ENCODE measurements at regions not wholly inside any gene's neighbourhood (a gene's known extent, or its start where the extent isn't known, plus 50 kb on each side); places are given as distances from the start of the nearest gene placed in this dataset.

DNA sequence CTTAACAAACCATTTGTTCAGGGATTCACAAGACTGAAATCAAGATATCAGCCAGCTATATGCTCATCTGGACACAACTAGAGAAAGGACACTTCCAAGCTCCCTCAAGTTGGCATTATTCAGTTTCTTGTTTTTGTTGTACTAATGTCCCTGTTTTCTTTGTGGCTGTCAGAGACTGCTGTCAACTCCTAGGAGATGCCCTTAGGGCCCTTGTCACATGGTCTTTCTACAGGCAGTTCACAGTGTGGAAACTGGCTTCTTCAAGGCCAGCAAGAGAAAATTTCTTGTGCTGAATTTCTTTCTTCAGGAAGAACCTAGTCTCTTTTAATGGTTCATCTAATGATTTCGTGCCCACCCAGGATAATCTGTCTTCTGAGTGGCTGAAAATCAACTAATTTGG, 677.2 kb upstream of the MAN1A1 start:
- DNase-seq, result no peak

DNA sequence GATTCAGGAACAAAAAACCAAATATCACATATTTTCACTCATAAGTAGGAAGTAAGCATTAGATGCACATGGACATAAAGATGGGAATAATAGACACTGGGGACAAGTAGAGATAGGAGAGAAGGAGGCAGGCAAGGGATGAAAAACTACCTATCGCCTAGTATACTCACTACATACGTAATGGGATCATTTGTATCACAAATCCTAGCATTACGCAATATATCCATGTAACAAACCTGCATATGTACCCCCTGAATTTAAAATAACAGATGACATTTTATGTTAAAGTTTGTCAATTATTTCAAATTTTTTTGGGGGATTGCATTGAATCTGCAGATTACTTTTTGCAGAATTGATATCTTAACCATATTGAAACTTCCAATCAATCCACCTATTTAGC, 660.5 kb upstream of the MAN1A1 start:
- no peak for DNase-seq

DNA sequence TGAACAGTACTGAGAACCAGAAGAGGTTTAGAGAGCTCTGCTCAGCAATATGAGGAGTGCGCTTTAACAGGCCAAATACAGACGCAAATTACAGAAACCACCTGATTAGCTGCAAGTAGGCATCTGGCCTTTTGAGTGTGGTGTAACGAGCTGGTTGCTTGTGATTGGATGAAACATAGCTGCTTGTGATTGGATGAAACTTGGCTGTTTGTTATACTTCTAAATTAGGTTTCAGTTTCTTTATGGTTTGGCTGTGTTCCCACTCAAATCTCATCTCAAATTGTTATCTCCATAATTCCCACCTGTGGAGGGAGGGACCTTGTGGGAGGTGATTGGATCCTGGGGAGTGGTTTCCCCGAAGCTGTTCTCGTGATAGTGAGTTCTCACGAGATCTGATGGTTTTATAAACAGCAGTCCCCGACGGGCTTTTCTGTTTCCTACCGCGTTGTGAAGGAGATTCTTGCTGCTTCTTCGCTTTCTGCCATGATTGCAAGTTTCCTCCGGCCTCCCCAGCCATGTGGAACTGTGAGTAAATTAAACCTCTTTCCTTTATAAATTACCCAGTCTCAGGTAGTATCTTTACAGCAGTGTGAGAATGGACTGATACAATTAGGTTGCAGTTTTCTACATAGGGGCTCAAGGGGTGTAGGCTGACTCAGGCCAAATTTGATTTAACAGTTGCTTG, 655.9 kb upstream of the MAN1A1 start:
- DNase-seq, result no peak

DNA sequence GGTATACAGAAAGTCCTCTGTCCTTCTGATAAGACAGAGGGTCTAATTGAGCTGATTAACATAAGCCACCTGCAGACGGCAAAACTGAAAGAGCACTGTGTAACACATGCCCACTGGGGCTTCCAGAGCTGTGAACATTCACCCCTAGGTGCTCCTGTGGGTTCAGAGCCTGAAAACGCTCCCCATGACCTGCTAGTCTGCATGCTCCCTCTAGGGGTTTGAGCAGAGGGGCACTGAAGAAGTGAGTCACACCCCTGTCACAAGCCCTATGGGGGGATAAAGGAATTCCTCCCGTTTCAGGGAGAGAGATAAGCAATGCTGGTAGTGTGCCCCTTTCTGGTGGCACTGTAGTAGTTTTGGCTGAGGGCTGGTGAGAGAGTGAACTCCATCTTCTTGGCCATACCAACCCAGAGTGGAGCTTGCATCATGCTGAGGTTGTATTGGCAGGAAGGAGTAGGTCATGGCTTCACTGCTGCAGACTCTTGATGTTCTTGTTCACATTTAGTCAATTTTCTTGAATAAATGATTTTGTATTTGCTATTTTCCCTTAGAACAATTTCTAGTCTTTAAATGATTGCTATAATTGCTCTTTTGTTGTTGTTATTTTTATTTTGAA, 637.5 kb upstream of the MAN1A1 start:
- no peak for DNase-seq

DNA sequence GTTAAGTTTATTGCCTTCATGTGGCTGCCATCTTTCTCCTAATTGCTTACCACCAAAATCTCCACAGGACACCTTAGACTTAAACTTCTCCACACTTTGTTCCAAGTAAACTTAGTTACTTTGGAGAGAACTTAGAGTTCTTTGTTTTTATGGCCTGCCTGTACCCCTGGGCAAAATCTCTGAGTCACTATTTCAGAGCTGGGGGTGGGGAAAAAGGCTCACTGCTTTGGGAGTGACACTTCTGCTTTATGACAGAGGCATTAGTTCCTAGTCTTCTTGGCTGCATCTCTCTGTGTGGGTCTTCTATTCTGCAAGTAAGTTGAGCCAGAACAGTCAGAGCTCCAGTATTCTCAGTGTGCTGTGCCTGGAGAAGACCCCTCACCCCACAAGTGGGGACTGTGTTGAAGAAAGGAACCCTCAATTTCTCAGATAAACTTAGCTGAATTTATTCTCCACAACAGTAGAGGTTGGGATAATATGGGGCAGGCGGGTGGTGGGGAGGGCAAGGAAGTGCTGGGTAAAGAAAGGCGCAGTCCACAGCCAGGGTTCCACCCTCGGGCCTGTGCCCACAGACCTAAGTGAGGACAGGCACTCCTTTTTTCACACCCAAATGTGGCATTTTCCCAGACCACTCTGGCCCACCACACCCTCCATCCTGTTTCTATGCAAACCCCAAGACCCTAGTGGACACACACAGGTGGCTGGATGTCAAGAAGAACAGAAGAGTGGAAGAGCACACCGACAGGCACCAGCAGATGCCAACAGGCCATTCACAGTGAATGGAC, 636.6 kb upstream of the MAN1A1 start:
- DNase-seq, result no peak

DNA sequence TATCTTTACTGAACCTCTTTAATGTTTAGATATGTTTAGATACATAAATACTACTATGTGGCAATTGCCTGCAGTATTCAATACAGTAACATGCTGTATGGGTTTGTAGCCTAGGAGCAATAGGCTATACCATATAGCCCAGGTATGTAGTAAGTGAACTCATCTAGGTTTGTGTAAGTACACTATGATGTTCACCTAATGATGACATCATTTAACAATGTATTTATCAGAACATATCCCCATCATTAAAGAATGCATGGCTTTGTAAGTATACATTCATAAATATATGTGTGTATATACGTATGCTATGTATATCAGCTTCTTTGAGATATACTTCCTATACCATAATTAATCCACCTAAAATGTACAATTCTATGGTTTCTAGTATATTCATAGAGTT, 631.2 kb upstream of the MAN1A1 start:
- DNase-seq, result no peak

DNA sequence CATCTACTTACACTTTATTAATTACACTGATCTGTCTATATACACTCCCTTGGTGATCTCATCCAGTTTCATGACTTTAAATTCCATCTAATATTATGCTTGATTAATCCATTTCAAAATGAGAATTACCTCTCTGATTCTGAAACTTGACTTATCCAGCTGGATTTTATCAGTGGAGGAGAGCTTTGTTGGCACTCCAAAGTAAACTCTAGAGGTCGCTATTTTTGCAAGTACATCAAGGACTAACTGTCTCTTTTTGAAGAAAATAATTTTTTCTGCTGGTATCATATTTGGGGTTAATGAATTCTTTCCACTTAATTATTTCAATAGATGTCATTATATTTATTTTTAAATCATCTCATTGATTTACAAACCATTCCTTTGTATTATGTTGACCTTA, 630.3 kb upstream of the MAN1A1 start:
- DNase-seq, result no peak

DNA sequence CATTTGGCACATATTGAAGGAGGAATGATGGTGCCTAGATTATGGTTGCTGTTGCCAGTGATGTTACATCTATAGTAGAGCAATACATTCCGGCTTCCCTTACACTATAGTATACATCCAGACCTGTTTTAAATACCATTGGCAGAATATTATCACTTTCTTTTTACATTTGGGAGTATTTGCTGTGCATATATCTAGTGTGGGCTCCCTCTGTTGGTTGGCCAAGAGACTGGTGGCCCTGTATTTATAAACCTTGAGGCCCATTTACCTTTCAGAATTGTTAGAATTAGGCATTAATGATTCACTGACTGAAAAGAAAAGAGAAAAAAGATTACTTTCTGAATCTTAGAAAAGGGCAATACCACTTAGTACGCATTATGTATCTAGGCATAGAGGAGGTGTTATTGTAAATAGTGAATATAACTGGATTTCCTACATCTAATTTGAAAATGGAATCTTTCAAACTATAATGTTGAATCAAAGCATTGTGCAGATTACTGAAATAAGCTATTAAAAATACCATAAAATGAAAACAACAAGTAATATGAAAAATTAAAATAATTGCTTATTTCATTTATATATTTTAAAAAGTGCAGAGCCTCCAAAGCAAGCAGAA, 628.8 kb upstream of the MAN1A1 start:
- no peak for DNase-seq

DNA sequence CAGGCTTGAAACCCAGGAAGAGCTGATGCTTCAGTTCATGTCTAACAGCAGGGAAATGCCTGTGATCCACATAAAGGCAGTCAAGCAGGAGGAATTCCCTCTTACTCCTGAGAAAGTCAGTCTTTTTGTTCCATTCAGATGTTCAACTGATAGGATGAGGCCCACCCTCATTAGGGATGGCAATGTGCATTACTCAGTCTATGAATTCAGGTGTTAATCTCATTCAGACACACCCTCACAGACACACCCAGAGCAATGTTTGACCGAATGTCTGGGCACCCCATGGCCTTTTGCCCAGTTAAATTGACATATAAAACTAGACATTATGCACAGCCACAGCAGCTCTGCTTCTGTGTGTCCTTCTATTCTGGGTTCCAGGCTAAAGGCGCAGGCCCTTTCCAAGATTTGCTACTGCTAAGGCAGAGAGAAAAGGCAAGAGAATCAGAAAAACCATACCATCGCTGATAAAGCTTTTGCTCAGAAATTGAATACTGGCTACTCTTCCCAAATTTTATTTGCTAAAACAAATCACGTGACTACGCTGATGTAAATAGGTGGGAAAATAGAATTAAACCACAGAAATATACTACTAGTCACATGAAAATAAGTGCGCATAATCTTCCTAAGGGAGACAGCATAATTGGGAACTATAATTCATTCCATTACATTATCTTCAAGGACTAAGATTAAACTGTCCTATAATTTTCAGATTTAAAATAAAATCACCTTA, 625.0 kb upstream of the MAN1A1 start:
- DNase-seq, result no peak

DNA sequence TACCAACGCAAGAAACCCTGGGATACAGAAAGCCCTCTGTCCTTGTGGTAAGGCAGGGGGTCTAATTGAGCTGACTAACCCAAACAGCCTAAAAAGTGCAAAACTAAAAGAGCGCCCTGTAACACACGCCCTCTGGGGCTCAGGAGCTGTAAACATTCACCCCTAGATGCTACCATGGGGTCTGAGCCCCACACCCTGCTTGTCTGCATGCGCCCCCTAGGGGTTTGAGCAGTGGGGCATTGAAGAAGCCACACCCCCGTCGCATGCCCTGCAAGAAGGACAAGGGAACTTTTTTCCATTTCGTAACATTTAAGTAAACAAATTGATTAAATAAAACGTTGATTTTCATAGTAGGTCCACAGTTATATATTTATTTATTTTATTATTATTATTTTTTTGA, 616.9 kb upstream of the MAN1A1 start:
- no peak for DNase-seq

DNA sequence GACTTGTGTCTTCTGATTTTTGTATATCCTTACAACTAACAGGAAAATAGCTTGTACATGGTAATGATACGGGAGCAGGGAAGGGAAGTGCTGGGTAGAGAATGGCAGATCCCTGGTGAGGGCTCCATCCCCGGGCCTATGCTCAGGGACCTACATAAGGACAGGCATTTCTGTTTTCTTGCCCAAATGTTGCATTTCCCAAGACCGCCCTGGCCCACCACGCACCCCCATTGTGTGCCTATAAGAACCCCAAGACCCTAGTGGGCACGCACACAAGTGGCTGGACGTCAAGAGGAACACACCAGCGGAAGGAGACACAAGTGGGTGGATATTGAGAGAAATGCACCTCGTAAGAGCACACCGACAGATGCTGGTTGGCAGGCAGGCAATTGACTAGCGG, 616.3 kb upstream of the MAN1A1 start:
- no peak for DNase-seq

DNA sequence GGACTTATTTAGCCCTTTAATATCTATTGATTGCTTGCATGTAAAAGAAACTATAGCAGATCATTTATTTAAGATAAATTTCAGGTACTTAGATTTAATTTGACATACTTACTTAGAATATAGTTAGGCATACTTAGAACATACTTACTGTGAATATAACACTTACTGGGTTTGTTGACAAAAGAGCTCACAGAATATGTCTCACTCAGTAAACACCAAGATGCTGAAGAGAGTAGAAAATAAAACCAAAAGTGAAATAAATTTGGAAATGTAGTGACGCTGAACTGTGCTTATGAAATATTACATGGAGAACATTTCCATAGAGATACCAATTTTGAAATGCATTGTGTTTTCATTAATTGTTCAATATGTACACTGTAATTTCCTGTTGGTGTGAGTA, 615.4 kb upstream of the MAN1A1 start:
- DNase-seq, result no peak

DNA sequence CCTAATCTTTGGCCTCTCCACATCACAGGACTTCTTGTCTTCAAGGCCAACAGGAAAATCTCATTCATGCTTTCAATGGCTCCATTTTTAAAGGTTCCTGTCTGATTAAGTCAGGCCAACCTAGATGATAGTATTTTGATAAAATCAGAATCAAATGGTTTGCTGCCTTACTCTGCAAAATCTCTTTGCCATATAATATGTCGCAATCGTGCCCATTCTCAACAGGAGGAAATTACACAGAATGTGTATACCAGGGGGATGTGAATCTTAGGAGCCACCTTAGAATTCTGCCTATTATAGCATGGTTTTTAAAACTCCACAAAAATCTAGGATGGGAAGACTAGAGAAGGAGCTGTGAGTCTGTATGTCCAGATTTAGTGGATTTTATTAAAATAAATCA, 612.9 kb upstream of the MAN1A1 start:
- no peak for DNase-seq

DNA sequence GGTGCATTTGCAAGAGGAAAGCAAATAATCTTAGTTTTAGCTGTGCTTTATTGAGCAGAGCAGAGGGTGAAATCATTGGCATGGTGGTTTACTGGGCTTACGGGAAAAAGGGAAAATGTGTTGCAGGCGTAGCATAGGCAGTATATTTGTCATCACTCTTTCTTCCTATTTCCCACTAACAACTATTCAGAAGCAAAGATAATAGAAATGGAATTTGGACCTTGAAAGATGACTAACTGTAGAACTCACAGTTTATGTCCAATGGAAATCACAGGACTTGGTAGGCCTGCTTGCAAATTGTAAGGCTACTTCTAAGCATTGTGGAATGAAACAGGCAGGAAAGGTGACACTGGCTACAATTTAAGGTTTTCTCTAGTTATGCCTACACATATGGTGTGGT, 611.9 kb upstream of the MAN1A1 start:
- no peak for DNase-seq

DNA sequence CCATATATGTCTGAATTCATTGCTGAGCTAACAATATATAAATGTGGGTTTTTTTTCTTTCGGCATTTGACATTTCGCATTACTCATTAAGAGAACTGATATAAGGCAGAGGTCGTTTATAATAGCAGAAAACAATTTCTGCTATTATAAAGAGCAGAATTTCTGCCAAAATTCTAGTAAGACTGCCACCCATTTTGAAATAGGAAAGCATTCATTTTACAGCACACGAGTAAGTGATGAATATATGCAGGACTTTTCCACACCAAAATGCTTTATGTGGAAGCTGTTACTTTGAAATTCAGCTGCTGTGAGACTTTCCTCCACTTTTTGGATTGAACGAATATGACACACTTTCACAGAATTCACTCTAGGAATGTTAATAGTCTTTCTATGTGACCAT, 610.9 kb upstream of the MAN1A1 start:
- DNase-seq, result no peak

DNA sequence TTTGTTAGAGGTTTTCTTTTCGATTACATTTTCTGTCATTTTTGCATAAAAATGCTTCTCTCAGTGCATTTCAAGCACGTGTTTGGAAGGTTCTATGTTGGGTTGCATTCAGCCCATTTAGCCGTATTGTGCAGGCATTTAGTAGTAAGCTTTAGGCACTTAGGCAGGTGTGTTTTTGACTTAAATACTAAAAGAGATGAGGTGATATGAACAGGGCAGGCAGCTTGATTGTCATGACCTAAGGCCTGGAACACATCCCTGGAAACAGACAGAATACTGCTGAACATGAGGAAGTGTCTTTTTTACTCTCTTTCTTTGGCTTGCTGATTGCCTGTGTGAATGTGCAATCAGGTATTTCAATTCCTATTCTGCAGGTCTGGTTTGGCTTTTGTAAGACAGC, 610.5 kb upstream of the MAN1A1 start:
- no peak for DNase-seq

DNA sequence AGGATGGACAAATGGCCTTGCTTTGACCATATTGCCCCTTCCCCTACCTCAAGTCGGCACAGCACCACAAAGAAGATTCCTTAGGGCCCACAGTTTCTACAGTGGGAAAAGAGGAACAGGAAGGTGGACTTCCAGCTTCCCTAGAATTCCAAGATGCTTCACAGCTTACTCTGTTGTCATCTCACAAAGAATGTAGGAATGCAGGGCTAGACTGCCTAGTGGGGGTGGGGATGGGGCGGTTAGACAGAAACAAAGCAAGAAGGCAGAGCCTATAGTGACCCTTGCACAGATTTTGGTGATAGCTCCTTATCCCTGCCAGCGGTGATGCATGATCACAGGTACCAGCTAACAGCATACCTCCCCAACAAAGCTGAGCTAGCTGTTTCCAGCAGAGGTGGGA, 607.6 kb upstream of the MAN1A1 start:
- no peak for DNase-seq

DNA sequence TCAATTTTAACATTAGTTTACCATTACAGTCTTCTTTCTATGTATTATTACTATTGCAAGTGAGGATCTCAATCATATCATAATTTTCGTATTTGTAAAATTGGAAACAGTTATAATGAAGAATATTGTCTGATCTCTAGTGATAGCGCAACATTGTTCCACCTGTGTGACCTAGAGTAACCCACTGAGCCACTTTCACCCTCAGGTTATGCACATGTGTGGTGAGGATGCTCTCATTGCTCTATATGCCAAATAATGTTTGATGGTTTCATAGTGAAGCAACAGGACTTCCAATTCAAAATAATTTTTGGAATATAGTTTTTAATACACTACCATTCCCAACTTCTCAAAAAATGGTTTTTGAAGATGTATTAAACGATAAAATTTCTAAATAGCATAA, 603.1 kb upstream of the MAN1A1 start:
- DNase-seq, result no peak

DNA sequence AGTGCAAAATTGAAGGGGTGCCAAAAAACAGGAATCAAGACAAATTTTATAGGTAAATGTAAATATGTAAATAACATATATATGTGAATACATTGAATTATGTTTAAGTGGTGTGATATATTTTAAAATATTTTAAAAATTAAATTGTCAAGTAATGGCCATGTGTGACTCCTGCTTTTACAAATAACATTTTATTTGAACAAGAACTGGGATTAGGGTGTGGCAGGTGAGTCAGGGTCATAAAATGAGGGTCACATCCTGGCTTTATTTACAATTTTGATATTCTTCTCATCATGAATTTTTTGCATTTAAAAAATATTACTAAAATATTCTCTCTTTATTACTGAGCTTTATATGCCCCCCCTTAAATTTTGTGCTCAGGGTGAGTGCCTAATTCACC, 601.1 kb upstream of the MAN1A1 start:
- no peak for DNase-seq

DNA sequence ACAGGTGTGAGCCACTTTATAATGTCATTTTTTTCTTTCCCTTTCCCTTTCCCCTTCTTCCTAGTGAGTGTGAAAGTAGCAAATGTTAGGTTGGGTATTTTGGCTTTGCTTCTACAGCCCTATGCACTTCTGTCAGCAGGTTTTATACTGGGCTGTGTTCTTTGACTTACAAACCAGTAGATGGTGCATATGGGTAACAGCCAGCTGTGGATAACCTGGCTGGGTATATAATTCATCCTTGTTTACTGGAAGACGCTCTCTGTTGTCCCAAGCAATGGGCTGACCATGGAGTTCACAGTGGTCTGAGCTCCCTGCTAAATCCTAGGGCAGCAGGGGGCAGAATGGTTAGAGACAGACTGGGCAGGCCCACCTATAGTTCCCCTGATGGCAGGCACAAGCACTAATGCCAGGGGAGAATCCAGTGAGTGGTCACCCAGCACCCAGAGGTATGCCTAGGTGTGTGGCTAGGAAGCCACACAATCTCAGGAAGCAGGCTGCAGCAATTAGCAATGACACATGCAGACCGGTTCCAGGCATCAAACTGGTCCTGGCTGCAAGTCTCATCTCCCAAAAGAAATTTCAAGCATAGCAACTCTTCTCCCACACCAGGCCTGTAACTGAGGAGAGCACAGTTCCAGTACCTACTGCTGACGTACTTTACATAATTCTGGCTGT, 592.7 kb upstream of the MAN1A1 start:
- DNase-seq, result no peak

DNA sequence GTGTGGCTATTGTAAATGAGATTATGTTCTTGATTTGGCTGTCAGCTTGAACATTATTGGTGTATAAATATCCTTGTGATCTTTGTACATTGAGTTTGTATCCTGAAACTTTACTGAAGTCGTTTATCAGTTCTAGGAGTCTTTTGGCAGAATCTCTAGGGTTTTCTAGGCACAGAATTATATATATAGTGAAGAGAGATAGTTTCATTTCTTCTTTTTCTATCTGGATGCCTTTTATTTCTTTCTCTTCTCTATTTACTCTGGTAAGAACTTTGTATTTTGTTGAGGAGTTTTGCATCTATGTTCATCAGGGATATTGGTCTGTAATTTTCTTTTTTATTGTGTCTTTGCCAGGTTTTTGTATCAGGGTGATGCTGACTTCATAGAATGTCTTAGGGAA, 589.2 kb upstream of the MAN1A1 start:
- no peak for DNase-seq

DNA sequence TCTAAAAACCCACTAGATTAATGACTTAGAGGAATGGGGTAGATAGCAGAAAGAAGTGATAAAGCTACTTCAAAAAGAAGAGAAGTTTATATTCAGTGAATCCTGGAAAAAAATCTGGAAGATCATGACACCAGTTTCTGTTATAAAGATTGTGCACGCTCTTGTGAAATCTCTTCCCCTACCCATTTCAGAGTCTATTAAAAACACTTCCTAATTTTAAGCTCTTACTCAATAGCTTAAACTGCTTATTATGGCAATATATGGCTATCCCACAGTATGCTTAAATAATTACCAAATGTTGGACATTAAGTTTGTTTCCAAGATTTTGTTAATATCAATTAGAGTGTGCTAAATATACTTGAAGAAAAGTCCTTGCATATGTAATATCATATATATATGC, 585.3 kb upstream of the MAN1A1 start:
- no peak for DNase-seq

DNA sequence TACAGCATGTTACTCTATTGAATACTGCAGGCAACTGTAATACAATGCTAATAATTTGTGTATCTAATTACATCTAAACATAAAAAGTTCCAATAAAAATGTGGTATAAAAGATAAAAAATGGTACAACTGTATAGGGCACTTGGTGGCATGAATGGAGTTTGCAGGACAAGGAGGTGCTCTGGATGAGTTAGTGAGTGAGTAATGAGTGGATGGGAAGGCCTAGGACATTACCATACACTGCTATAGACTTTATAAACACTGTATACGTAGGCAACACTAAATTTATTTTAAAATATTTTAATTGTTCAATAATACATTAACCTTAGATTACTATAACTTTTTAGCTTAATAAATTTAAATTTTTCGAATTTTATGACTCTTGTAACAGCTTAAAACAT, 579.6 kb upstream of the MAN1A1 start:
- DNase-seq, result no peak
